IMR-90 (cell line): ENCODE measurements at regions not wholly inside any gene's neighbourhood (a gene's known extent, or its start where the extent isn't known, plus 50 kb on each side); places are given as distances from the start of the nearest gene placed in this dataset.
"Not testable (repeated sequence)": the region's sequence is repeated elsewhere in the genome, so short reads cannot be mapped to it uniquely, and the experiment has no call there.

Experiments used
- ATAC-seq: fragments of 200-7000 bp; cut with Tn5 transposase; 2 replicates; pipeline ENCODE4 v1.9.1; 2020; ENCODE audit warnings: low read depth, mild to moderate bottlenecking, moderate library complexity
- BruUV-seq: library from RNA; stranded (reverse); fragments of 400-500 nt; replicated peaks from 2 replicates; lab custom pipeline; 2021; lab: Mats Ljungman, UMichigan
- CTCF ChIA-PET: fragments of 300-600 bp; formaldehyde crosslinking; extraction: SDS; loops from one replicate; lab custom pipeline; 2021; ENCODE audit warnings: antibody characterized with exemption; lab: Yijun Ruan, JAX
- POLR2A ChIA-PET: fragments of 300-600 bp; sonication (Branson Sonifier 250); formaldehyde crosslinking; loops from one replicate; lab custom pipeline; 2022; ENCODE audit warnings: antibody characterized with exemption; ENCODE audit not compliant: unreplicated experiment; lab: Charles Lee
- DNase-seq: peaks from one replicate; pipeline ENCODE4 v3.0.0; 2013
- H2AFZ ChIP-seq: replicated peaks from 2 replicates; pipeline ENCODE3; 2013; ENCODE audit warnings: low read length, mild to moderate bottlenecking; ENCODE audit not compliant: poor library complexity
- H2AK5ac ChIP-seq: 2 replicates; pipeline ENCODE4 v1.6.1; 2013; ENCODE audit warnings: low read depth, low read length, inconsistent platforms
- H2AK9ac ChIP-seq: replicated peaks from 2 replicates; pipeline ENCODE3; 2013; ENCODE audit warnings: mild to moderate bottlenecking, low read depth, low read length, moderate library complexity; ENCODE audit not compliant: poor library complexity
- H2BK120ac ChIP-seq: 2 replicates; pipeline ENCODE4 v1.6.1; 2013; ENCODE audit warnings: low read depth, low read length, inconsistent platforms
- H2BK15ac ChIP-seq: 3 replicates; pipeline ENCODE4 v1.6.1; 2013; ENCODE audit warnings: low read depth, low read length, inconsistent platforms
- H2BK20ac ChIP-seq: 2 replicates; pipeline ENCODE4 v1.6.1; 2013; ENCODE audit warnings: low read depth, mild to moderate bottlenecking, inconsistent platforms, low read length, moderate library complexity
- H2BK5ac ChIP-seq: 2 replicates; pipeline ENCODE4 v1.6.1; 2013; ENCODE audit warnings: mild to moderate bottlenecking, low read depth, low read length, inconsistent platforms; ENCODE audit not compliant: poor library complexity, severe bottlenecking
- H3K14ac ChIP-seq: replicated peaks from 2 replicates; pipeline ENCODE4 v1.6.1; 2013; ENCODE audit warnings: low read depth, low read length, inconsistent platforms
- H3K18ac ChIP-seq: 2 replicates; pipeline ENCODE4 v1.6.1; 2013; ENCODE audit warnings: low read depth, low read length, control low read depth
- H3K23ac ChIP-seq: 2 replicates; pipeline ENCODE4 v1.6.1; 2013; ENCODE audit warnings: low read depth, low read length, inconsistent platforms
- H3K27ac ChIP-seq: 2 replicates; pipeline ENCODE4 v1.5.1; 2013; ENCODE audit warnings: mild to moderate bottlenecking, control low read depth, low read length; ENCODE audit not compliant: insufficient read depth
- H3K27me3 ChIP-seq: 2 replicates; pipeline ENCODE4 v1.6.1; 2013; ENCODE audit warnings: low read length; ENCODE audit not compliant: control insufficient read depth, insufficient read depth
- H3K36me3 ChIP-seq: 2 replicates; pipeline ENCODE4 v1.6.1; 2013; ENCODE audit warnings: low read length, mixed read lengths; ENCODE audit not compliant: control insufficient read depth, insufficient read depth
- H3K4ac ChIP-seq: 2 replicates; pipeline ENCODE4 v1.6.1; 2013; ENCODE audit warnings: low read depth, low read length, inconsistent platforms
- H3K4me1 ChIP-seq: 2 replicates; pipeline ENCODE4 v1.6.1; 2013; ENCODE audit warnings: low read length, mixed read lengths; ENCODE audit not compliant: control insufficient read depth, insufficient read depth
- H3K4me2 ChIP-seq: 2 replicates; pipeline ENCODE4 v1.6.1; 2013; ENCODE audit warnings: low read depth, mild to moderate bottlenecking, control low read depth, low read length, moderate library complexity
- H3K4me3 ChIP-seq: 2 replicates; pipeline ENCODE4 v1.5.1; 2013; ENCODE audit warnings: low read depth, mild to moderate bottlenecking, control low read depth, low read length, moderate library complexity; ENCODE audit not compliant: insufficient read depth
- H3K56ac ChIP-seq: 2 replicates; pipeline ENCODE4 v1.6.1; 2013; ENCODE audit warnings: low read length, inconsistent platforms; ENCODE audit not compliant: insufficient read depth; ENCODE audit errors: extremely low read depth
- H3K79me1 ChIP-seq, 2 experiments: 2 replicates each; pipeline ENCODE4 v1.6.1; 2013; ENCODE audit warnings: low read length in 2 of 2, inconsistent platforms in 1 of 2, low read depth in 1 of 2
- H3K9ac ChIP-seq: 2 replicates; pipeline ENCODE4 v1.6.1; 2013; ENCODE audit warnings: low read depth, low read length, control low read depth
- H3K9me1 ChIP-seq: 2 replicates; pipeline ENCODE4 v1.6.1; 2013; ENCODE audit warnings: low read length, inconsistent platforms; ENCODE audit not compliant: insufficient read depth
- H3K9me3 ChIP-seq: 2 replicates; pipeline ENCODE4 v1.6.1; 2013; ENCODE audit warnings: low read length; ENCODE audit not compliant: control insufficient read depth, insufficient read depth
- H4K20me1 ChIP-seq: 2 replicates; pipeline ENCODE4 v1.6.1; 2013; ENCODE audit warnings: low read length, inconsistent platforms; ENCODE audit not compliant: insufficient read depth
- H4K5ac ChIP-seq: 2 replicates; pipeline ENCODE4 v1.6.1; 2013; ENCODE audit warnings: mild to moderate bottlenecking, low read depth, low read length, control low read depth
- H4K8ac ChIP-seq, 2 experiments: 2 replicates each; pipeline ENCODE4 v1.6.1; 2013; ENCODE audit warnings: low read depth in 2 of 2, low read length in 2 of 2, control low read depth in 1 of 2, inconsistent platforms in 1 of 2
- H4K91ac ChIP-seq: 2 replicates; pipeline ENCODE4 v1.6.1; 2013; ENCODE audit warnings: low read depth, low read length, inconsistent platforms; ENCODE audit not compliant: insufficient read depth
- WGBS, 2 experiments: methylation state at CpG; one replicate each; pipeline versions ENCODE4 v1.1.5 to v1.1.7; 2013; ENCODE audit warnings: missing lambda C conversion rate in 2 of 2; ENCODE audit not compliant: insufficient read length in 1 of 2; ENCODE audit errors: extremely low coverage in 2 of 2; 5-methylcytosine and 5-hydroxymethylcytosine counted together
- dilution Hi-C: fragments of 300-500 bp; cut with HindIII; formaldehyde crosslinking; loops from one replicate; pipeline ENCODE4 v1.14.3; 2018; ENCODE audit warnings: low sequenced_read_pairs; ENCODE audit not compliant: unreplicated experiment
- in situ Hi-C: fragments of 300-500 bp; cut with MboI; formaldehyde crosslinking; loops from 3 replicates; pipeline ENCODE4 v1.14.3; 2019; ENCODE audit warnings: low sequenced_read_pairs, inconsistent platforms, mixed read lengths
- intact Hi-C: fragments of 100-400 bp; cut with micrococcal nuclease; formaldehyde crosslinking; loops from 2 replicates; pipeline ENCODE4 v1.10.0; 2022

- H3K23ac ChIP-seq, H2BK15ac ChIP-seq, H2BK5ac ChIP-seq, H3K9me3 ChIP-seq, H3K56ac ChIP-seq, H3K4me2 ChIP-seq, H3K4ac ChIP-seq, H2BK20ac ChIP-seq, ATAC-seq, H2AFZ ChIP-seq, BruUV-seq, H4K20me1 ChIP-seq, POLR2A ChIA-PET, in situ Hi-C loops, H2BK120ac ChIP-seq, H3K36me3 ChIP-seq, H3K27ac ChIP-seq, dilution Hi-C loops, H3K4me3 ChIP-seq, H3K79me1 ChIP-seq, DNase-seq, H4K5ac ChIP-seq, H4K8ac ChIP-seq, intact Hi-C loops, H4K91ac ChIP-seq, CTCF ChIA-PET, H2AK9ac ChIP-seq, H3K14ac ChIP-seq, H2AK5ac ChIP-seq, H3K18ac ChIP-seq, H3K9ac ChIP-seq, H3K4me1 ChIP-seq, H3K27me3 ChIP-seq, H3K9me1 ChIP-seq: not testable (repeated sequence)
- WGBS, 2 experiments = 40% methylated on average over 1 of the region's 10 CpGs; no CpG with 5 or more reads in 1 of the 2 experiments
These were observed 160.6 kb downstream of the POTEM start for GRCh38 chr14:19127664-19128435.

GRCh38 chr14:19131553-19131952 lies 164.3 kb downstream of the POTEM start:
- H3K79me1 ChIP-seq, H3K9ac ChIP-seq, H3K4ac ChIP-seq, H2AK9ac ChIP-seq, H2BK5ac ChIP-seq, ATAC-seq, H3K36me3 ChIP-seq, H3K4me2 ChIP-seq, CTCF ChIA-PET, H3K4me3 ChIP-seq, POLR2A ChIA-PET, H3K27ac ChIP-seq, H2AK5ac ChIP-seq, BruUV-seq, H2BK15ac ChIP-seq, H3K4me1 ChIP-seq, H2AFZ ChIP-seq, H3K18ac ChIP-seq, intact Hi-C loops, H3K56ac ChIP-seq, H2BK20ac ChIP-seq, H4K91ac ChIP-seq, H4K5ac ChIP-seq, H3K23ac ChIP-seq, DNase-seq, H3K27me3 ChIP-seq, dilution Hi-C loops, H2BK120ac ChIP-seq, H3K9me1 ChIP-seq, H4K20me1 ChIP-seq, in situ Hi-C loops, H4K8ac ChIP-seq, H3K9me3 ChIP-seq, H3K14ac ChIP-seq: not testable (repeated sequence)
- WGBS, 2 experiments = no CpG with 5 or more reads among the region's 12 CpGs
